OCI-LY7 (cell line): ENCODE measurements at regions not wholly inside any gene's neighbourhood (a gene's known extent, or its start where the extent isn't known, plus 50 kb on each side); places are given as distances from the start of the nearest gene placed in this dataset.

ENCODE experiments used
- BruUV-seq: library from RNA; stranded (reverse); fragments of 400-500 nt; replicated peaks from 2 replicates; lab custom pipeline; 2021; lab: Mats Ljungman, UMichigan
- CTCF ChIA-PET: fragments of 300-600 bp; sonication (Branson Sonifier 250); formaldehyde crosslinking; loops from one replicate; lab custom pipeline; 2022; ENCODE audit warnings: antibody characterized with exemption; ENCODE audit not compliant: unreplicated experiment; lab: Charles Lee
- POLR2A ChIA-PET: fragments of 300-600 bp; sonication (Branson Sonifier 250); formaldehyde crosslinking; loops from one replicate; lab custom pipeline; 2022; ENCODE audit warnings: antibody characterized with exemption; lab: Charles Lee
- DNase-seq: peaks from one replicate; pipeline ENCODE4 v3.0.0-alpha.2; 2015; ENCODE audit warnings: low spot score
- H2AFZ ChIP-seq: fragments of 200-600 bp; sonication (generic), shearing (Covaris generic); 2 replicates; pipeline ENCODE4 v1.6.1; 2014; ENCODE audit warnings: mild to moderate bottlenecking, antibody characterized with exemption, low read length, moderate library complexity
- H3K27ac ChIP-seq: fragments of 200-600 bp; sonication (generic); 2 replicates; pipeline ENCODE4 v1.5.1; 2014; ENCODE audit warnings: mixed run types, low read depth, mild to moderate bottlenecking, moderate library complexity, low read length, inconsistent platforms; ENCODE audit not compliant: poor library complexity, severe bottlenecking
- H3K36me3 ChIP-seq: fragments of 200-600 bp; sonication (generic); 2 replicates; pipeline ENCODE4 v1.6.1; 2014; ENCODE audit warnings: mild to moderate bottlenecking, antibody characterized with exemption, low read length, moderate library complexity, mixed read lengths; ENCODE audit not compliant: insufficient read depth
- H3K4me1 ChIP-seq: fragments of 200-600 bp; sonication (generic); 2 replicates; pipeline ENCODE4 v1.5.1; 2014; ENCODE audit warnings: mild to moderate bottlenecking, low read length; ENCODE audit not compliant: insufficient read depth, poor library complexity, severe bottlenecking
- H3K4me2 ChIP-seq: fragments of 200-600 bp; sonication (generic); 2 replicates; pipeline ENCODE4 v1.6.1; 2014; ENCODE audit warnings: mild to moderate bottlenecking, low read length
- H3K4me3 ChIP-seq: fragments of 200-600 bp; sonication (generic); 2 replicates; pipeline ENCODE4 v1.5.1; 2014; ENCODE audit warnings: mild to moderate bottlenecking, low read depth, low read length; ENCODE audit not compliant: poor library complexity, severe bottlenecking
- H3K79me2 ChIP-seq: fragments of 200-600 bp; sonication (generic); 2 replicates; pipeline ENCODE4 v1.6.1; 2016; ENCODE audit warnings: low read depth, mild to moderate bottlenecking, low read length, moderate library complexity, mixed read lengths; ENCODE audit not compliant: insufficient read depth
- H3K9me2 ChIP-seq: fragments of 200-600 bp; sonication (generic); 2 replicates; pipeline ENCODE4 v1.6.1; 2016; ENCODE audit warnings: mild to moderate bottlenecking, low read length, mixed read lengths; ENCODE audit not compliant: insufficient read depth
- H3K9me3 ChIP-seq: fragments of 200-600 bp; sonication (generic); 2 replicates; pipeline ENCODE4 v1.6.1; 2014; ENCODE audit warnings: mild to moderate bottlenecking, mixed run types, low read length, mixed read lengths
- H4K20me1 ChIP-seq: fragments of 200-600 bp; sonication (generic); 2 replicates; pipeline ENCODE4 v1.6.1; 2014; ENCODE audit warnings: mild to moderate bottlenecking, antibody characterized with exemption, low read length, moderate library complexity, mixed read lengths; ENCODE audit not compliant: insufficient read depth
- EZH2phosphoT487 ChIP-seq: fragments of 200-600 bp; sonication (generic); IDR thresholded peaks from 2 replicates; pipeline ENCODE4 v1.6.1; 2018; ENCODE audit warnings: low read depth, borderline replicate concordance, mild to moderate bottlenecking, mixed run types, antibody characterized with exemption, low read length, moderate library complexity, mixed read lengths
- intact Hi-C: fragments of 100-400 bp; cut with micrococcal nuclease; formaldehyde crosslinking; loops from one replicate; pipeline ENCODE4 v1.10.0; 2022; ENCODE audit not compliant: unreplicated experiment
- TF ChIP-seq, protein P1 (sequence below): fragments of 200-600 bp; sonication (generic); conservative IDR thresholded peaks from 2 replicates; pipeline ENCODE4 v1.5.1; 2014; ENCODE audit warnings: mild to moderate bottlenecking, antibody characterized with exemption, low read length, moderate library complexity, mixed read lengths

DNA sequence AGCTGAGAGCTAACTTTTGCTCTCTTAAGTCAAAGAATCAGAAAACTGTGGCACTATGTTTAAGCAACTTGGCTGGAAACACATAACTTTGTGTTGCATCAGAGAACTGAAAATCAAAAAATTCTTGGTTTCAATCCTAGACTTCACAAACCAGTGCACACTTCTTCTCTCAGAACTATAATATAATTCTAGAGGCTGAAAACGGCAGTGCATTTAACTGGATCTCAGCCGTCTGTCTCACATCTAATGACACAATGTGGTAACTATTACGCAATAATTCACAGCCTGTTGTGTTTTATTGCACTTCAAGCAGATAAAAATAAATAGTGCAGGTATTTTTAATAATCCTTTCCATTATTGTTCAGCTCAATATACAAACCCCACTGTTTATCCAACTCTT lies 260.6 kb upstream of the DIAPH2 start:
- H3K9me2 ChIP-seq, result no peaks in the 10 kb centered on the region
- no peak overlapping the region for H3K4me3 ChIP-seq
- no peaks in the 10 kb centered on the region for H3K79me2 ChIP-seq
- no peaks in the 10 kb centered on the region for H3K9me3 ChIP-seq
- ChIA-PET POLR2A (no interaction called here), CTCF (no interaction called here)
- intact Hi-C loops, result no loop called here
- no peak overlapping the region for H3K27ac ChIP-seq
- DNase-seq, result no peak
- no TSS peak for BruUV-seq
- no peaks in the 10 kb centered on the region for H3K36me3 ChIP-seq
- no peaks in the 10 kb centered on the region for H4K20me1 ChIP-seq
- H3K4me1 ChIP-seq, result no peaks in the 10 kb centered on the region
- no peak overlapping the region for H2AFZ ChIP-seq
- no peak for TF ChIP-seq EZH2phosphoT487
- TF ChIP-seq, protein P1, sequence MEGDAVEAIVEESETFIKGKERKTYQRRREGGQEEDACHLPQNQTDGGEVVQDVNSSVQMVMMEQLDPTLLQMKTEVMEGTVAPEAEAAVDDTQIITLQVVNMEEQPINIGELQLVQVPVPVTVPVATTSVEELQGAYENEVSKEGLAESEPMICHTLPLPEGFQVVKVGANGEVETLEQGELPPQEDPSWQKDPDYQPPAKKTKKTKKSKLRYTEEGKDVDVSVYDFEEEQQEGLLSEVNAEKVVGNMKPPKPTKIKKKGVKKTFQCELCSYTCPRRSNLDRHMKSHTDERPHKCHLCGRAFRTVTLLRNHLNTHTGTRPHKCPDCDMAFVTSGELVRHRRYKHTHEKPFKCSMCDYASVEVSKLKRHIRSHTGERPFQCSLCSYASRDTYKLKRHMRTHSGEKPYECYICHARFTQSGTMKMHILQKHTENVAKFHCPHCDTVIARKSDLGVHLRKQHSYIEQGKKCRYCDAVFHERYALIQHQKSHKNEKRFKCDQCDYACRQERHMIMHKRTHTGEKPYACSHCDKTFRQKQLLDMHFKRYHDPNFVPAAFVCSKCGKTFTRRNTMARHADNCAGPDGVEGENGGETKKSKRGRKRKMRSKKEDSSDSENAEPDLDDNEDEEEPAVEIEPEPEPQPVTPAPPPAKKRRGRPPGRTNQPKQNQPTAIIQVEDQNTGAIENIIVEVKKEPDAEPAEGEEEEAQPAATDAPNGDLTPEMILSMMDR, result no peak
- H3K4me2 ChIP-seq, result no peak overlapping the region

DNA sequence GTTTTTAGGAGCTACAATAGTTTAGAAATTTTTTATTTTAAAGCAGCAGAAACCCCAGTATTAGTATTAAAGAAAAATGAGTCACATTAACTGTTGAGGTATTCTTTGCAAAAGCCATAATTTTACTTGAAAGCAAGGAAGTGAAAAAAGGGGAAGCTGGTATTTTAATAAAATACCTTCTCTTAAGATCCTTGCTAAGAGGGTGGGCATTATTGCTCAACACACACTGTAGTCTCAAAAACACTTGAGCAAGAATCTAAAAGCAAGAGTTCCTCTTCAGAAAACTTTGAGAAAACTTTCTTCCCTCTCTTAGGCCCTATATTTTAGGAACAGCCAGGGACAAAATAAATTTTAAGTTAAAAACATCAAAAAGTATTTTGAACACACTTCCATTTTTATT lies 259.4 kb upstream of the DIAPH2 start:
- no peaks in the 10 kb centered on the region for H3K79me2 ChIP-seq
- intact Hi-C loops, result no loop called here
- no peak overlapping the region for H2AFZ ChIP-seq
- TF ChIP-seq EZH2phosphoT487, result no peak
- TF ChIP-seq, protein P1, result no peak
- no TSS peak for BruUV-seq
- ChIA-PET POLR2A (interaction anchor here (1.0 kb wide), 1 partner anchor 23 kb away, joined by 4 read pairs; no protein-coding TSS in a partner anchor), CTCF (no interaction called here)
- H3K36me3 ChIP-seq, result no peaks in the 10 kb centered on the region
- no peak overlapping the region for H3K4me3 ChIP-seq
- H3K4me2 ChIP-seq, result no peak overlapping the region
- H3K4me1 ChIP-seq, result no peaks in the 10 kb centered on the region
- no peak for DNase-seq
- no peak overlapping the region for H3K27ac ChIP-seq
- no peaks in the 10 kb centered on the region for H3K9me3 ChIP-seq
- no peaks in the 10 kb centered on the region for H4K20me1 ChIP-seq
- no peaks in the 10 kb centered on the region for H3K9me2 ChIP-seq

DNA sequence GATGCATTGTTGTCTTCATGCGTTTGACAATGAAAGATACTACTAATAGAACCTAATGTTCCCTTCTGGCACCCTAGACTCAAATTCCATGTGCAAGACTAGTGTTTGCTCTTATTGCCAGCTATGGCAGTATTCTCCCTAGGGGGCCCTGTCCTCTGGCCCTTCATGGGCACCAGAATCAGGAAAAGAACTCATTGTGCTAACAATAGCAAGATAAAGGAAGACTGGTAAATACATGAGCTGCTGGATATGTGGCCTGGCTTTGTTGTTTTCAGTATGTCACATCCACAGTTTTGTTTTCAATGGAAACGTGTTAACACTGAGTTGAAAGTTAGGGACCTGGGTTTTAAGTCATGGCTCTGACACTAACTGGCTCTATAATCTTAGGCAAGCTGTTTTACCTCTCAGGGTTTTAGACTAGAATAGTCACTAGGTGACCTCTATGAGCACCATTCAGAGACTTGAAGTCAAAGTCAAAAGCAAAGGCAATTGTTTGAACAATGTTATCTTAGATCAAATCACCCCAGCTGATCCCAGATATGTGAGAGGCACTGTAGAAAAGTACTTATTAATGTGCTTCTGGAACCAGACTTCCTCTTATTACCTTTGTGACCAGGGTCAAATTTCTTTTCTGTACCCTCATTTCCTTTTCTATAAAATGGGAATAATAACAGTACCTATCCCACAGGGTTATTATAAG lies 253.7 kb upstream of the DIAPH2 start:
- CTCF ChIA-PET, result no interaction called here
- intact Hi-C loops, result no loop called here
- H2AFZ ChIP-seq, result no peak overlapping the region
- no peaks in the 10 kb centered on the region for H3K79me2 ChIP-seq
- POLR2A ChIA-PET, result interaction anchor here (0.7 kb wide), 1 partner anchor 978 kb away, joined by 3 read pairs; no protein-coding TSS in a partner anchor
- TF ChIP-seq, protein P1, result no peak
- no peak for TF ChIP-seq EZH2phosphoT487
- no peak overlapping the region for H3K4me2 ChIP-seq
- H3K9me2 ChIP-seq, result no peaks in the 10 kb centered on the region
- no peaks in the 10 kb centered on the region for H3K36me3 ChIP-seq
- H3K9me3 ChIP-seq, result no peaks in the 10 kb centered on the region
- H3K4me1 ChIP-seq, result no peaks in the 10 kb centered on the region
- H4K20me1 ChIP-seq, result no peaks in the 10 kb centered on the region
- no peak overlapping the region for H3K4me3 ChIP-seq
- no peak overlapping the region for H3K27ac ChIP-seq
- DNase-seq, result no peak
- no TSS peak for BruUV-seq
